ENCODE measurements at regions not wholly inside any gene's neighbourhood (a gene's known extent, or its start where the extent isn't known, plus 50 kb on each side); places are given as distances from the start of the nearest gene placed in this dataset.

- Histone ChIP-seq H3K27ac (ENCODE audit: low read depth in 2 of 2, low read length in 1 of 2) (no peak overlapping the region), H3K36me3 (replicated peaks in 1 of 2; ENCODE audit: control insufficient read depth in 1 of 2, insufficient read depth in 2 of 2, low read length in 1 of 2) (no peaks in the 10 kb centered on the region), H3K9ac (no peak overlapping the region), H2AFZ (ENCODE audit: low read depth) (no peak overlapping the region), H3K4me1 (ENCODE audit: control insufficient read depth in 1 of 2, insufficient read depth in 2 of 2, low read depth in 1 of 2, low read length in 1 of 2) (peaks cover 0 to 5% of the 10 kb centered on the region in 2 experiments; a peak in 1 of 4 replicates), H4K20me1 (ENCODE audit: insufficient read depth) (no peaks in the 10 kb centered on the region), H3K9me3 (no peaks in the 10 kb centered on the region), H3K4me2 (no peak overlapping the region), H3K27me3 (ENCODE audit: insufficient read depth) (no peaks in the 10 kb centered on the region), H3F3A (replicated peaks; ENCODE audit: insufficient read depth) (no peaks in the 10 kb centered on the region), H3K9me2 (no peaks in the 10 kb centered on the region), H3K4me3 (ENCODE audit: low read depth in 2 of 2, low read length in 1 of 2) (no peak overlapping the region), H3K79me2 (ENCODE audit: insufficient read depth) (no peaks in the 10 kb centered on the region)
- ChIA-PET CTCF (no interaction called here), POLR2A (no interaction called here)
- TF ChIP-seq, protein P1, sequence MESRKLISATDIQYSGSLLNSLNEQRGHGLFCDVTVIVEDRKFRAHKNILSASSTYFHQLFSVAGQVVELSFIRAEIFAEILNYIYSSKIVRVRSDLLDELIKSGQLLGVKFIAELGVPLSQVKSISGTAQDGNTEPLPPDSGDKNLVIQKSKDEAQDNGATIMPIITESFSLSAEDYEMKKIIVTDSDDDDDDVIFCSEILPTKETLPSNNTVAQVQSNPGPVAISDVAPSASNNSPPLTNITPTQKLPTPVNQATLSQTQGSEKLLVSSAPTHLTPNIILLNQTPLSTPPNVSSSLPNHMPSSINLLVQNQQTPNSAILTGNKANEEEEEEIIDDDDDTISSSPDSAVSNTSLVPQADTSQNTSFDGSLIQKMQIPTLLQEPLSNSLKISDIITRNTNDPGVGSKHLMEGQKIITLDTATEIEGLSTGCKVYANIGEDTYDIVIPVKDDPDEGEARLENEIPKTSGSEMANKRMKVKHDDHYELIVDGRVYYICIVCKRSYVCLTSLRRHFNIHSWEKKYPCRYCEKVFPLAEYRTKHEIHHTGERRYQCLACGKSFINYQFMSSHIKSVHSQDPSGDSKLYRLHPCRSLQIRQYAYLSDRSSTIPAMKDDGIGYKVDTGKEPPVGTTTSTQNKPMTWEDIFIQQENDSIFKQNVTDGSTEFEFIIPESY (IDR thresholded peaks at IDR 0.05; ENCODE audit: borderline replicate concordance, low read depth), result no peak
- no peak for TF ChIP-seq TEAD4 (IDR thresholded peaks at IDR 0.05; ENCODE audit: borderline replicate concordance, insufficient read depth)
- TF ChIP-seq, protein P2, sequence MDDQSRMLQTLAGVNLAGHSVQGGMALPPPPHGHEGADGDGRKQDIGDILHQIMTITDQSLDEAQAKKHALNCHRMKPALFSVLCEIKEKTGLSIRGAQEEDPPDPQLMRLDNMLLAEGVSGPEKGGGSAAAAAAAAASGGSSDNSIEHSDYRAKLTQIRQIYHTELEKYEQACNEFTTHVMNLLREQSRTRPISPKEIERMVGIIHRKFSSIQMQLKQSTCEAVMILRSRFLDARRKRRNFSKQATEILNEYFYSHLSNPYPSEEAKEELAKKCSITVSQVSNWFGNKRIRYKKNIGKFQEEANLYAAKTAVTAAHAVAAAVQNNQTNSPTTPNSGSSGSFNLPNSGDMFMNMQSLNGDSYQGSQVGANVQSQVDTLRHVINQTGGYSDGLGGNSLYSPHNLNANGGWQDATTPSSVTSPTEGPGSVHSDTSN (IDR thresholded peaks at IDR 0.05), result peak; percentile 44
- TF ChIP-seq USF2 (IDR thresholded peaks at IDR 0.05; ENCODE audit: borderline replicate concordance, low read depth, low read length), result no peak
- 39% methylated on average over 2 of the region's 2 CpGs for WGBS (ENCODE audit: low lambda C conversion rate)
- DNase-seq, result no peak
Observed at GRCh38 chr10:59456199-59456598, 93.8 kb upstream of the FAM13C start.

GRCh38 chr10:59454171-59454919 lies 92.0 kb upstream of the FAM13C start:
- H3K9ac ChIP-seq, result no peak overlapping the region
- H4K20me1 ChIP-seq (ENCODE audit: insufficient read depth), result no peaks in the 10 kb centered on the region
- ChIA-PET CTCF (no interaction called here), POLR2A (no interaction called here)
- no peak overlapping the region for H3K4me2 ChIP-seq
- no peak overlapping the region for H3K27ac ChIP-seq (ENCODE audit: low read depth in 2 of 2, low read length in 1 of 2)
- H3K4me1 ChIP-seq (ENCODE audit: control insufficient read depth in 1 of 2, insufficient read depth in 2 of 2, low read depth in 1 of 2, low read length in 1 of 2), result peaks cover 0 to 5% of the 10 kb centered on the region in 2 experiments; a peak in 1 of 4 replicates
- H3K27me3 ChIP-seq (ENCODE audit: insufficient read depth), result no peaks in the 10 kb centered on the region
- H3F3A ChIP-seq (replicated peaks; ENCODE audit: insufficient read depth), result no peaks in the 10 kb centered on the region
- no peak for DNase-seq
- no peak overlapping the region for H3K4me3 ChIP-seq (ENCODE audit: low read depth in 2 of 2, low read length in 1 of 2)
- no peaks in the 10 kb centered on the region for H3K79me2 ChIP-seq (ENCODE audit: insufficient read depth)
- no peak overlapping the region for H2AFZ ChIP-seq (ENCODE audit: low read depth)
- no peaks in the 10 kb centered on the region for H3K9me3 ChIP-seq
- TF ChIP-seq CHD2 (IDR thresholded peaks at IDR 0.05; ENCODE audit: low read length, partially characterized antibody), result no peak
- no peak for TF ChIP-seq IRF3 (IDR thresholded peaks at IDR 0.05; ENCODE audit: low read depth, low read length)
- TF ChIP-seq, protein P1 (IDR thresholded peaks at IDR 0.05; ENCODE audit: borderline replicate concordance, low read depth), result no peak
- TF ChIP-seq NFIC (IDR thresholded peaks at IDR 0.05; ENCODE audit: borderline replicate concordance), result no peak
- TF ChIP-seq ELF1 (IDR thresholded peaks at IDR 0.05), result no peak
- no peak for TF ChIP-seq SMC3 (IDR thresholded peaks at IDR 0.05; ENCODE audit: low read depth, low read length)
- TF ChIP-seq MXI1 (IDR thresholded peaks at IDR 0.05; ENCODE audit: low read depth, low read length), result no peak
- no peak for TF ChIP-seq RCOR1 (IDR thresholded peaks at IDR 0.05; ENCODE audit: low read length)
- TF ChIP-seq RAD21 (IDR thresholded peaks at IDR 0.05; ENCODE audit: low read length), result no peak
- TF ChIP-seq, protein P2 (IDR thresholded peaks at IDR 0.05), result no peak
- no peak for TF ChIP-seq TAF1 (IDR thresholded peaks at IDR 0.05; ENCODE audit: borderline replicate concordance, low read depth, low read length)
- TF ChIP-seq USF2 (IDR thresholded peaks at IDR 0.05; ENCODE audit: borderline replicate concordance, low read depth, low read length), result no peak
- no peaks in the 10 kb centered on the region for H3K9me2 ChIP-seq
- H3K36me3 ChIP-seq (replicated peaks in 1 of 2; ENCODE audit: control insufficient read depth in 1 of 2, insufficient read depth in 2 of 2, low read length in 1 of 2), result no peaks in the 10 kb centered on the region
- 72% methylated on average over 5 of the region's 5 CpGs for WGBS (ENCODE audit: low lambda C conversion rate)

Data from SK-N-SH (cell line).